ENCODE measurements at regions not wholly inside any gene's neighbourhood (a gene's known extent, or its start where the extent isn't known, plus 50 kb on each side); places are given as distances from the start of the nearest gene placed in this dataset.

DNA sequence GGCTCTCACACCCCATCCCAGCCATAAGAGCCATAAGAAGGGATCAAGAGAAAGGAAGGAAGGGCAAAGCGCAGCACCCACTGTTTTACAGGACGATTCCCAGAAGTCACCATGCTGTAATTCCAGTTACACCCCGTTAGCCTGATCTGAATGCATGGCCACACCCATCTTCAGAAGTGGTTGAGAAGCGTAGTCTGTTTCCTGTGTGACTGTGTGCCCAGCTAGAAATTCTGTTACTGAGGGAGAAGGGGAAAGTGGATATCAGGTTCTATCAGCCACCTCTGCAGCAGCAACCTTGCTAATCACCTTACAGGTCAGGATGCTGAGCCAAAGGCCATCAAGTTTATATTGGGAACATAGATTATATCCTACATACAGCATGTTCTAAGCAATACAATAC lies 260.0 kb downstream of the ABHD5 start:
- no peak for DNase-seq (ENCODE audit: low read depth in 2 of 2)

DNA sequence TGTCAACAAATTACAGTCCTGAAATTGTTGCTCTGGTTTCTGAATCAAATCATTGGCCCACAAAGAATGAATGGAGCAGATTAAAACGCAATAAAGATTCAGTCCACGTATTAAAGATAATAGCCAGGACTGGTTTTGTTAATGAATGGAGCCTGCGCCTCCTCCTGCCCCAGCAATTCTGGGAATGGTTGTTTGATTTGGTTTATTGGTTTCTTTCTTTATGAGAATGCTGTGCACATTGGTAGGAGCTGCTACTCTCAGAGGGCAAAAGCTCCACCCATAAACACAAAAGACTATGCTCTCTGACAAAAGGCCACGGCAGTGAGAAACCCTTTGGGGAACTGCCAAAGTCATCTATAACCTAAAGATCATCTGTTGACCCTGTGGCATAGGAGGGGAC lies 261.1 kb downstream of the ABHD5 start:
- no peak for DNase-seq (ENCODE audit: low read depth in 2 of 2)

DNA sequence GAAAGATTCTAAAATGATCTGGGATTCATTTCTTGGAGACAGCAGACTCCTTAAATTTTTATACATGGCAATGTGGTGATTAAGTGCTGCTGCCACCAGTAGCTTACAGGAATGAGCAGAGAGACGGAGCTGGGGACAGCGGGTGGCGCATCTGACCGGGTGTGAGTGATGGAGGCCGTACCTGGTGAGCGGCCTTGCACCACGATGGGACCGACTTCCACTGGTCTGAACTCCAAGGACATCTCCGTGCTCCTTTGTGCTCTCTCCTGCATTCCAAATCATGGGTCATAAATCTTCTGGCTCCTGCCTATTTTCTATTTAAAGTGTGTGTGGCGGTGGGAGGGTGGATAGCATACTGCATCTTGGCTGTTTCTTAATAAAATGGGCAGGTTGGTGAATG lies 262.6 kb downstream of the ABHD5 start:
- DNase-seq (ENCODE audit: low read depth in 2 of 2), result no peak

DNA sequence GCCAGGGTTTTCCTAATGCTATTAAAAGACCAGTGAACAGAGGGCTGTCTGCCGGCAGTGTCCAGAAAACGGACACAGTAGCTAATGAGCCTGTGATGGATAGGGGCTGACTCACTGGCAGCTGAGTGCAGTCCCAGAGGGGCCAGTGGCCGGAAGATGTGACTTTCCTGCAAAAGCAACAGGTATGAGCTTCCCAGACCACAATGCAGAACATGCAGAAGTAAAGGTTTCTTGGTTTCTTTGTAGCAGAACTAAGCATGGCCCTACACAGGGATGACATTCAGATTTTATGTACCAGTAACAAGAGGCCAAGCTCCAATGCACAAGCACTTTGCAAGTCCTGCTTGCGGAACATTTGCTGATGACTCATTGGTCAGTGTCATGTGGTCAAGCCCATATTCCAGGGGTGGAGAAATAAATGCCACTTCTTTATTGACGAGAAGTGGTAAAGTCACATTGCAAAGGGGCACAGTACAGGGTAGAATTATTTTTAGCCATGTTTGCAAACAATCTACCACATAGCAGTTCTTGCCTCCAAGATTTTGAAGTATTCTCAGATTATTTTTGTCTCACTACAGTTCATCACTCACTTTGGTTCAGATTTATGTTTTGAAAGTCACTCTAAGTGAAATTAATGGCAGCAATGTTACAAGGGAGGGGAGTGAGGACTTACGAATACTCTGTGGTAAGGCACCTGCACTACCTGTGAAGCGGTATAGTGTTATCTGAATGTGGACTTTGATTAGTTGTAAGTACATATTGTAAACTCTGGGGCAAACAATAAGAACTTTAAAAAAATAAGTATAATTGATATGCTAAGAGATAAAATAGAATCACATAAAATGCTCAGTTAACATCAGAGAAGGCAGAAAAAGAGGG lies 263.3 kb downstream of the ABHD5 start:
- DNase-seq (ENCODE audit: low read depth in 2 of 2), result no peak

DNA sequence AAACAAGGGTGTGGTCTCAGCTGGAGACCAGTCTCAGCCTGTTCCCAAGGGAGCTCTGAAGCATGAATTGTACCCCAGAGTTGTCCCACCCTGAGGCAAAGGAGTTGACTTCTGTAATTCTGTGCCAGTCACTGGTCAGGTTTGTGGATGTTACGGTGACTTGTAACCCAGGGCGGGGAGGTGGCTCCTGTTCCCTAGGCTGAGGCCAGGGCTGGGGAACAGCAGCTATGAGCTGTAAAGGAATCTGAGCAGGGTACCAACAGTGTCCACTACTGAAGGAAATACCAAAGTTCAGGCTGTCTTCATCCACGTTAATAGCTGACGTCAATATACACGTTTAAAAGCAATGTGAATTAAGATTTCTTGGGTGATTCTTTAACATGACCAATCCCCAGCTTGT lies 266.2 kb downstream of the ABHD5 start:
- no peak for DNase-seq (ENCODE audit: low read depth in 2 of 2)

DNA sequence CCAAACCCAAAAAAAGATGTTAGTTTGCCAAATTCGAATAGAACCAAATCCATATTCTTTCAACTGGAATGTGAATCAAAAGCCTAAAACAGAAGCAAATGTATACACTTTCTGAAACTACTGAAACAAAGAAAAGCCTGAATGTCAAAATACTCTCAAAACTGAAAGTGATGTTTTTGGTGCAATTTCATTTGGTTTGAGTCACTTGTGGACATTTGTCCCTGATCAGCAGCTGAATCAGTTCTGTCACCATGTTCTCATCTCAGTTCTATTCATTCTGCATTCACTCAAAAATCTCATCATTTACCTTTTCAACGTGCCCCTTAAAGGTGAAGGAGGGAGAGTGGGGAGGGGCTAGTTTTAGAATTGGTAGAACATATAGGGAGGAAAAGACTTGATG lies 266.8 kb downstream of the ABHD5 start:
- DNase-seq (ENCODE audit: low read depth in 2 of 2), result no peak

DNA sequence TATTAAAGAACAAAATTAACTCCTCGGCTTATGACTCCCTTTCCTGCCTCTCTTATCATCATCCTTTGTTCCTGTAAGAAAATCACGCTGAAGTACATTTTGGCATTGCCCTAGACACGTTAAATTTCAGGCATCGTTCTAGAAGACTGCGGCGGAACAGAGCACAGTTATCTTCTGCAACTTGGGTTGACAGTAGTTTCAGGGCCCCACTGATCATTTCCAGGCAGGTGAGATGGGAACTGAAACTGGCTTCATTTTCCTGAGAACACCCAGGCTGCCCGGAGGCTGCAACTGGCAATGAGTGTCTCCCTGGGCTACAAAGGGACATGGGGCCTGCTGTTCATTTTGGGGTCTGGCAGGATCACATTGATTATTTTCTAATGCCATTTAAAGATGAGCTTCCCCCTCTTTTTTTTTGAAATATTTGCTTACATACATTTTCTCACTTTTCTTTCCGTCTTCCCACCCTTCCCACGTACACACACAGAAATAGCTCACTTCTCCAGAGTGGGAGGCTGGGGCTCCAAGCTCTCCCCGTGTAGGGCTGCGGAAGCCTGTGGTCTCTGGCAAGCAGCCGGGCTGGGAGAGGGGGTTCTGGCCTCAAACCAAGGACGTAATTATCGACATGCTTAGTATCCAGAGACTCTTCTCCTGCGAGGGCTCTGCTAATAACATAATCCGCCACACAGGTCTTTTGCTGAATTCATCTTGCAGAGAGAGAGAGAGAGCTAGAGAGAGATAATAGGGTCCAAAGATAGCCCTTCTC lies 267.4 kb downstream of the ABHD5 start:
- no peak for DNase-seq (ENCODE audit: low read depth in 2 of 2)

DNA sequence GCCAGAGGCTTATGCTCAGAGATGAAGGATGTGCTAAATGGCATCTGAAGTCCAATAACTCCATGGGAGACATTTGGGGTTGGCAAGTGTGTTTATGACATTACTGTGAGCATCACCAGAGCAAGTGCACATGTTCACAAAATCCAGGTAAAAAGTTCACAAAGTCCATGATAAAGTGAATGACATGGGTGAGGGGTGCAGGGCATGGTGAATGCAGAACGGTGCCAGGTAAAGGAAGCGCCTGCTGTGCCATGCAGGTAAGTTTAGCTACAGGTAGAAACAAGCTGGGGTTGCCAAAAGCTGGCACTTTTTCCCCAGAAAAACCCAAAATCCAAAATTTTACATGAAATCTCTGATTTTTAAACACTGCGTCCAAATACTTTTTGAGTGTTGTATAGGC lies 268.2 kb downstream of the ABHD5 start:
- DNase-seq (ENCODE audit: low read depth in 2 of 2), result no peak

DNA sequence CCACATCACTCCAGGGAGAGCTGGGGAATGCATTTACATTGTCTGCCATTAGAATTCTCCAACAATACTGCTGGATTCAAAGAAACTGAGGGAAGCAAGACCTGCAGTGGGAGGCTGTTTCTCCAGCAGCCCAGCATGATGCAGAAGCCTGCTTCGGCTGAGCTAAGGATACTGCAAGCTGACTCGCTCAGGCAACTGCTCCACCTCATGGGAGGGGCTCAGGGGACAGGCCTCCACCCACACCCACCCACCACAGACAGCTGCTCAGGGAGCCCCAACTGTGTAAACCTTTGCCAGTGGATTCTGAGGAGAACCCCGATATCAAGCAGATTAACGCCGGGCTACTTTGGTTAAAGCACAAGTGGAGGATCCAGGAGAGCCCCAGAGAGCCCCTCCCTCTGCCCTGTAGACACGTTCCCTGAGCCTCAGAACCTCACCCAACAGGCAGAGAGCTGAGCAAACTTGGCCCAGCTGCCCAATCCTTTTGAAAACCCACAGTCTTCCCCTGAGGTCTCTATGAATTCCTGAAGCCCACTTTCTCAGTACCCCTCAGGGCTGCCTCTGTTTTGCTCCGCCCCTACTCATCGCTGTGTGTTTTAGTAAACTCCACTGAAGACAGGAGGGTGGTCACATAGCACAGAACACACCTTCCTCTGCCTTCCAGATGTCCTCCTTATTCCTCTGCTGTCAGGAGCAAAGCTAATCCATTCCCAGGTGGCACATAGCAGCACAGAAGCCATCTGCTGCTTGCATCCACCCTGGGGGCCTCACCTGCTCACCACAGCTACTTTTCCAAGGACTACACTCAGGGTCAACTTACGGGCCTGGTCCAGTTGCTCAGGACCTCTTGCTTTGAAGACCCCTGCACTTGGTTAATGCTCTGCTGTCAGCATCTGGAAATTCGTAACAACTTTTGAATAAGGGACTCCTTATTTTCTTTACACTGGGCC lies 269.0 kb downstream of the ABHD5 start:
- DNase-seq (ENCODE audit: low read depth in 2 of 2), result no peak

DNA sequence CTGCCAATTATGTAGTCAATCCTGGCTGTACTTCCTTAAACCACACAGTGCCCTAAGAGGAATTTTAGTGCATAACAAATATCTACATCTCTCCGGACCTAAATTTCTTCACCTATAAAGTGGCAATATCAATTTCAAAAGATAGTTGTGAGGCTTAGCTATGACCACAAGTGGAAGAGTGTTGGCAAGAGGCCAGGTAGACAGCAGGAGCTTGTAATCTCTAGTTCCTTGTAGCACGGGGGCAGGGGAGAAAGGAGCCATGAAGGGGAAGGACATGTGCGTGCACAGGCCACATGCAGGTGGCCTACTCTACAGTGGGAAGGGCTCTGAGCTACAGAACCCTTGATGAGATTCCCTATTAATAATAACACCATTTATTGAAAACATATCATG lies 269.7 kb downstream of the ABHD5 start:
- no peak for DNase-seq (ENCODE audit: low read depth in 2 of 2)

DNA sequence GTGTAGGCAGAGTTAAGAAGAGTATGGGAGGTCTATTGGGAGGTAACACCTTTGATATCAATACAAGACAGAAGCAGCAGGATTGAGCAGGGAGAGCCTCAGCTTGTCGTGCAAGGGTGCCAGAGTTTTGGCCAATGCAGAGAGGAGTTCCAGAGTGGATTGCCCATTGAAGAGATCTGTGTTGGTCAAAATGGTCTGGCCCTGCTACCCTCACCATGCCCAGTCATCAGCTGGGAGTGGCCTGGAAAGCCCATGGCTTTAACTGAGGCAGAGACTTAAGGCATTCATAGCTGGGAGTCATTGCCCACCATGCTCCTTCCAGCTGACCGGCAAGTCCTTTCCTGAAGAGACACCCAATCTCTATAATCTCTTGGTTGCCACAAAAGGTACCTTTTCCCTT lies 271.3 kb downstream of the ABHD5 start:
- DNase-seq (ENCODE audit: low read depth in 2 of 2), result no peak

DNA sequence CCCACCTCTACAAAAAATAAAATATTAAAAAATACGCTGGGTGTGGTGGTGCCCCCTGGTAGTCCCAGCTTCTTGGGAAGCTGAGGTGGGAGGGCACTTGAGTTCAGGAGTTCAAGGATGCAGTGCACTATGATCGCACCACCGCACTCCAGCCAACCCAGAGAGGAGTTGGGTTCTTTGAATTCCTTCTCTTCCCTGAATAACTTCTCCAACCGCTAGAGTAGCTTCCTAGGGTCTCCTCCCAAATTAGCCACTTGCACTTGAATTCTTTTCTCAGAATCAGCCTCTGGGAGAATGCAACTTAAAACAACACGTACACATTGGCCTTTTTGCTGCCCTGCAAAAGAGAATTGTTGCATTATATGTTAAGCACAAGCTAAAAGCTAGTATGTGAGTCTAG lies 272.5 kb downstream of the ABHD5 start:
- no peak for DNase-seq (ENCODE audit: low read depth in 2 of 2)

DNA sequence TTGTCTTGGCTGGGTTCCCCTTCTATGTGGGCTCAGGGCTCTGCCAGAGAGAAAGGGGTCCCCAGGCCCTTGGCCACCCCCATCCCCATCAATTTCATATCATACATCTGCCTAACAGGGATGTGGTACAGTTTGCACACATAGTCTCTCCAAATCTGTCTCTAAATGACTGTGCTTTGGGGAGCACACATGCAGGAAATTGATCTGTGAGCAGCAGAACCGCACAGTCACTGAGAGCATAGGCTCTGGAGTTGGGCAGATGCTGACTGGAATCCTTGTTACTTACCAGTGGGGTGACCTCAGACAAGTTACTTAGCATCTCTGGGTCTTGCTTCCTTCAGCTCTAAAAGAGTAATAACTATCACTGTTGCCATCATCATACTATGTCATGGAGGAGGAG lies 273.9 kb downstream of the ABHD5 start:
- no peak for DNase-seq (ENCODE audit: low read depth in 2 of 2)

DNA sequence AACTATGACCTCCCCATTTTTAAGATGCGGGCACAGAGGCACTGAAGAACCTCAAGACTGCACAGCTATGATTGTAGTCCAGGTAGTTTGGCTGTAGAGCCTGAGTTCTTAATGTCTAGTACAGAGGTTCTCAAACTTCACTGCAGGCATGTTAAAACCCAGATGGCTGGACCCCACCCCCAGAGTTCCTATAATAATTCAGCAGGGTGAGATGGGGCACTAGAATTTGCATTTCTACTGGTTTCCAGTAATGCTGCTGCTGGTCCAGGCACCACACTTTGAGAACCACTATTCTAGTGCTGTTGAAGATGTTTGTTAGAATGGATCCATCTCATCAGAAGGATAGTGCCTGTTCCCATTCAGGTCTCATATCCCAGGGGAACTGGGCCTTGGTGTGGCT lies 274.9 kb downstream of the ABHD5 start:
- DNase-seq (ENCODE audit: low read depth in 2 of 2), result no peak

DNA sequence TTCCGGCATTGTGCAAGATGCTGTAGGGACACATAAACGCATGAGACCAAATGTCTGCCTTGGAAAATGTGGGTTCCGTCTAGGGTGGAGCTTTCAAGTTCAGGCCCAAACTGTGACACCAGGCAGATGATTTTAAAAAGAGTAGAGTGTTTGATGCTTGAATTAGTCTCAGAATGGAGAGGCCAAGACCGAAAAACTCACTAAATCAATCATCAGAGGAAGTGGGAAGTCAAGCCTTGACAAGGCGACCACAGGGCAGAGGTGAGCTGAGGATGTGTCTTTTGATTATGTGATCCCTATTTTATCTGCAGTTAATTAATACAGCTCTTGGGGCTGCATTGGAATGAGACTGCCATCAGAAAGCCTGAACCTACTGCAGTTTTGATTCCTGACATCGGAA lies 275.4 kb downstream of the ABHD5 start:
- no peak for DNase-seq (ENCODE audit: low read depth in 2 of 2)

DNA sequence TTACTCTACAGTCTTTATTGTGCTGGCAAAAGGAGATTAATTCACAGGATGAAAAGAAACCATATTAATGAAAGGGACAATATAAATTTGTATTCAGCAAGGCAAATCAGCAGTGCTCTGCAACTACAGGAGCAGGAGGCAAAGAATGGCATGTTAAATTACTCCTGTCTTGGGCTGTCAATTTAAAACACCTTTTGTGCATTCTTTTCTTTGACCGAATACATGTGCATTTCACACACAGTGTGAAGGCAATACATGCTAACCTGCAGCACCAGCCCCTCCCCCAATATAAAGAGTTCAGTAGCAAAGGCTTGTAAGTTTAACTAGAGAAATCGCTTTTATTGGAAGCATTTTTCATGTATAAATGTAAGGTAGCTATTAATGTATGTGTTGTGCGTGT lies 275.2 kb upstream of the TOPAZ1 start:
- DNase-seq (ENCODE audit: low read depth in 2 of 2), result no peak

DNA sequence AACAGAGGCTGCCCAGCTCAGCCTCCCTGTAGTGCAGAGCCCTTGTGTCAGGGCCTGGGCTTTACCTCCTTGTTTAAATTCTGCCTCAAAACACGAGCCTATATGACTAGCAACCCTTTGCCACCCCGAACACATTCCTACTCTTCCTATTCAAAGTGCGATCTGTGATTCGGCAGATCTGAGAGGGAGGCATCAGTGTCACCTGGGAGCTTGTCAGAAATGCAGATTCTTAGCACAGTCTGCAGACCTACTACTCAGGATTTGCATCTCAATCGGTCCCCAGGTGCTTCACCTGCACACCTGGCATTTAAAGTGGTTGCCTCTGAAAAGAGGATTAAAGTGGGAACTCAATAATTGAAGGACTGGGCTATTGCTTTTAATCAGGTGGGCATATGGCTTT lies 273.2 kb upstream of the TOPAZ1 start:
- no peak for DNase-seq (ENCODE audit: low read depth in 2 of 2)

DNA sequence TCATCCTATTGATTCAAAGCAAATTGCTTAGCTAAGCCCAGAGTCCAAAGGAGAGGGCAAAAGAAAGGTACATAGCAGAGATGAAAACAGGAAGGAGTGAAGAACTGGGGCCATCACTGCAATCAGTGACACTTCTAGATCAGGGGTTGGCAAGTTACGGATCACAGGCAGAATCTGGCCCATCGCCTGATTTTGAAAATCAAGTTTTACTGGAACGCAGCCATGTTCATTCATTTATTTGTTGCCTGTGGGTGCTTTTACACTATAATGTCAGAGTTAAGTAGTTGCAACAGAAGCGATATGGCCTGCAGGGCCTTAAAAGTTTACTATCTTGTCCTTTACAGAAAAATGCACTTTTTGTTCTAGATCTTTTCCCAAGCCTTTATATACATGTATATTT lies 271.7 kb upstream of the TOPAZ1 start:
- DNase-seq (ENCODE audit: low read depth in 2 of 2), result no peak

DNA sequence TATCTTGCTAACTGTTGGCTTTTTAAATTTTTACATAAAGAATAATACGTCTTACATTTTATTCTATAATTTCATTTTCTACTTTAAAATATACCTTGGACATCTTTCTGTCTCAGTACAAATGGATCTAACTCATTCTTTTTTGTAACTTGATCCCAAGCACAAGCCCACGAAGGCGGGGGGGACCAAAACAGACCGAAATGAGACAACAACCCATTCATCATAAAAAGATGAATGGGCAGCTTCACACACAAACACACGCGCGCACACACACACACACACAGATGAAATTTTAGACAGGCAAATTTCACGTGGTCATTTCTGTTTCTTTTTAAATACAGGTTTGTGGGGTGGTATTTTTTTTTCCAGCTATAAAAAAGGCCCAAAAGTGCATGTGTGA lies 271.3 kb upstream of the TOPAZ1 start:
- DNase-seq (ENCODE audit: low read depth in 2 of 2), result no peak

DNA sequence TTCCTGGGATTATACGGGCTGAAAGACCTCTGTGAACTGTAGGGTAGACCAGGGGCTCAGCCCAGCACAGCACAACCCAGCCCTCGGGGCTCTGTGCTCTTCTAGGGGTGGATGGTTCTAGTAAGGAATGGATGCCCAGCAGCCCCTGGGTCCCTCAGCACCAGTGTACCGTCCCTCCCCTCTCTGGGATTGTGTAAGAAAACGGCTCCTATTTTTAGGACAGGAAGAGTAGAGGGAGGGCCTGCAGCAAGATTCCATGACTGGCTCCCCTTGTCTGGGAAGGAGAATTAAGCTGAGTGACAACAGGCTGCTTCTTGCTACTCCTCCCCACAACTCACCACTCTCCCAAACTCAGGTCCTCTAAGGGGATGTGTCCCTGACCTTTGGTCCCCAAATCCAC lies 270.8 kb upstream of the TOPAZ1 start:
- no peak for DNase-seq (ENCODE audit: low read depth in 2 of 2)

DNA sequence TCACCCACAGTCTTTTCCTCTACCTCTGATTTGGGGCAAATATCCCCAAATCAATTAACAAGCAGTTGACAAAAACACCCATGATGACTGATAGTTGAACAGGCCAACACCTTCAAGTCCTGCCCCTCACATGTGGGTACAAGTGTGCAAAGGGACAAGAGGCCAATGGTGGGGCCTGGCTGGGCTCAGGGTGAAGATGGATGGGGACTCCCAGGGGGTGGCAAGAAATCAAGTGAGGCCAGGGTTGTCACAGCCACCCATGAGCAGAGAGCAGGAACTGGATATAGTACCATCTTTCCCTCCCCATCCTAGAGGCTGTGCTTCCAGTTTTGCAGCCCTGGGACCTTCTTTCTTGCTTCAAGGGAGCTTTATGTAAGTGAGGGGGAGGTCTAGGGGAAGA lies 270.2 kb upstream of the TOPAZ1 start:
- no peak for DNase-seq (ENCODE audit: low read depth in 2 of 2)

DNA sequence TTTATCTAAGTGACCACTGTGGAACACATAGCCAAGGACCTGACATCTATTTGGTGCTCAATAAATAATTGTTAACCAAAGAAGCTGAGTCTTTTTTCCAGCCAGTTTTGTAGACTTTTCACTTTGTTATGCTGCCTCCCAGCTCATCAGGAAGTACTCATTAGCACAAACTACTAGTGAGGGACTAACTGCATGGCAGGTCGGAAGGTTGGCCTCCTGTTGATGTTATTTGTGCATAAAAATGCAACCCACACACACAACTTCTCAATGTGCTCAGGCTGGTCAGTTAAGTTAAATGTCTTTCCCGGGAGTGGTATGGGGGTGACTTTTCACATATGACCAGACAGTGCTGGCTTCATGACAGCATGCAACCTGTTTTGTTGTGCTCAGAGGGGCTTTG lies 263.0 kb upstream of the TOPAZ1 start:
- DNase-seq (ENCODE audit: low read depth in 2 of 2), result no peak
